ENCODE measurements at regions not wholly inside any gene's neighbourhood (a gene's known extent, or its start where the extent isn't known, plus 50 kb on each side); places are given as distances from the start of the nearest gene placed in this dataset.

GRCh38 chr14:45728434-45729225, 475.6 kb upstream of the MIS18BP1 start:
- TF ChIP-seq POLR2A (IDR thresholded peaks at IDR 0.05) = no peak
- TF ChIP-seq, protein P1, sequence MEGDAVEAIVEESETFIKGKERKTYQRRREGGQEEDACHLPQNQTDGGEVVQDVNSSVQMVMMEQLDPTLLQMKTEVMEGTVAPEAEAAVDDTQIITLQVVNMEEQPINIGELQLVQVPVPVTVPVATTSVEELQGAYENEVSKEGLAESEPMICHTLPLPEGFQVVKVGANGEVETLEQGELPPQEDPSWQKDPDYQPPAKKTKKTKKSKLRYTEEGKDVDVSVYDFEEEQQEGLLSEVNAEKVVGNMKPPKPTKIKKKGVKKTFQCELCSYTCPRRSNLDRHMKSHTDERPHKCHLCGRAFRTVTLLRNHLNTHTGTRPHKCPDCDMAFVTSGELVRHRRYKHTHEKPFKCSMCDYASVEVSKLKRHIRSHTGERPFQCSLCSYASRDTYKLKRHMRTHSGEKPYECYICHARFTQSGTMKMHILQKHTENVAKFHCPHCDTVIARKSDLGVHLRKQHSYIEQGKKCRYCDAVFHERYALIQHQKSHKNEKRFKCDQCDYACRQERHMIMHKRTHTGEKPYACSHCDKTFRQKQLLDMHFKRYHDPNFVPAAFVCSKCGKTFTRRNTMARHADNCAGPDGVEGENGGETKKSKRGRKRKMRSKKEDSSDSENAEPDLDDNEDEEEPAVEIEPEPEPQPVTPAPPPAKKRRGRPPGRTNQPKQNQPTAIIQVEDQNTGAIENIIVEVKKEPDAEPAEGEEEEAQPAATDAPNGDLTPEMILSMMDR (IDR thresholded peaks at IDR 0.05) = no peak

All from ovary (tissue), 3 donors.